ENCODE measurements at regions not wholly inside any gene's neighbourhood (a gene's known extent, or its start where the extent isn't known, plus 50 kb on each side); places are given as distances from the start of the nearest gene placed in this dataset.

DNA sequence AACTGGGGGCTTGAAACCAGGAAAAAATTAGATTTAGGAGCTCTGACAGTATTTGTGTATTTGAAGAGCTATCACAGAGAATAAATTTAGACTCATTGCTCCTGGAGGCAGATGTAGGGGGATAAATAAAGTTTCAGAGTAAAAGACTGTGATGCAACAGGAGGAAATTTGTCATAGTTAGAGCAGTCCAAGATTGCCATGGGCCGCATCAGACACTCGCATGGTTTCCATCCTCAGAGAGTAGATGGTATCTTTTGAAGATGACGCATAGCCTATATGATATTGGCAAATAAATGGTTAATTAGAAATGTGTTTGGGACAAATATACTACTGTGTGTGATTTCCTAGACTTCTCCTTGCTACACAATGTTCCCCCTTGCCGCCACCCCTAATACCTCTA lies 170.5 kb downstream of the FTCDNL1 start:
- Histone ChIP-seq H3K27ac (ENCODE audit: low read depth, low read length) (no peak overlapping the region), H3F3A (ENCODE audit: insufficient read depth) (no peaks in the 10 kb centered on the region), H3K9ac (ENCODE audit: low read length) (no peak overlapping the region), H3K4me3 (ENCODE audit: insufficient read depth, low read length, poor library complexity, severe bottlenecking) (no peak overlapping the region), H3K9me2 (replicated peaks; ENCODE audit: insufficient read depth, low read length) (no peaks in the 10 kb centered on the region), H3K9me3 (ENCODE audit: insufficient read depth, low read length) (no peaks in the 10 kb centered on the region), H4K20me1 (ENCODE audit: low read depth, low read length) (no peaks in the 10 kb centered on the region), H2AFZ (ENCODE audit: low read depth, low read length, severe bottlenecking) (no peak overlapping the region), H3K4me2 (ENCODE audit: low read depth, low read length, poor library complexity, severe bottlenecking) (no peak overlapping the region), H3K36me3 (ENCODE audit: low read length) (no peaks in the 10 kb centered on the region), H3K27me3 (ENCODE audit: low read length) (no peaks in the 10 kb centered on the region), H3K79me2 (ENCODE audit: insufficient read depth, low read length) (no peaks in the 10 kb centered on the region)
- no peak for TF ChIP-seq EZH2phosphoT487 (conservative IDR thresholded peaks at IDR 0.05; ENCODE audit: low read length)
- TF ChIP-seq, protein P1, sequence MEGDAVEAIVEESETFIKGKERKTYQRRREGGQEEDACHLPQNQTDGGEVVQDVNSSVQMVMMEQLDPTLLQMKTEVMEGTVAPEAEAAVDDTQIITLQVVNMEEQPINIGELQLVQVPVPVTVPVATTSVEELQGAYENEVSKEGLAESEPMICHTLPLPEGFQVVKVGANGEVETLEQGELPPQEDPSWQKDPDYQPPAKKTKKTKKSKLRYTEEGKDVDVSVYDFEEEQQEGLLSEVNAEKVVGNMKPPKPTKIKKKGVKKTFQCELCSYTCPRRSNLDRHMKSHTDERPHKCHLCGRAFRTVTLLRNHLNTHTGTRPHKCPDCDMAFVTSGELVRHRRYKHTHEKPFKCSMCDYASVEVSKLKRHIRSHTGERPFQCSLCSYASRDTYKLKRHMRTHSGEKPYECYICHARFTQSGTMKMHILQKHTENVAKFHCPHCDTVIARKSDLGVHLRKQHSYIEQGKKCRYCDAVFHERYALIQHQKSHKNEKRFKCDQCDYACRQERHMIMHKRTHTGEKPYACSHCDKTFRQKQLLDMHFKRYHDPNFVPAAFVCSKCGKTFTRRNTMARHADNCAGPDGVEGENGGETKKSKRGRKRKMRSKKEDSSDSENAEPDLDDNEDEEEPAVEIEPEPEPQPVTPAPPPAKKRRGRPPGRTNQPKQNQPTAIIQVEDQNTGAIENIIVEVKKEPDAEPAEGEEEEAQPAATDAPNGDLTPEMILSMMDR (IDR thresholded peaks at IDR 0.05; ENCODE audit: insufficient read depth, low read length, poor library complexity, severe bottlenecking) = no peak

DNA sequence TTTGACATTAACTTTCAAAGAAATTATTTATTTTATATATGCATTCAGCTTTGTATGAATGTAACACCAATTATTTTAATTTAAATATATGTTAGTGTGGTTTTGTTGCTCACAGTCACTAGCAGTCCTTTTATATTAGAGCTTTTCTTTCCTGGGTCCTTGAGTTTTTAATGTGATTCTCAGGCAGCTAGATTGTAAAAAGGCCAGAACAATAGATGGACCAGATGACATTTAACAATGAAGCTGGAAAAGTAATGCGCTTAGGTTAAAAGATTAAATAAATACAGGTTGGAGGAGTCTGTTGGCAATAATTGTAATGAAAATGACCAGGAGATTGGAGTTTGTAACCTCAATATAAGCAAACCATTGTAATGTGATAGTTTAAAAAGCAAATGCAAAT lies 171.1 kb downstream of the FTCDNL1 start:
- H4K20me1 ChIP-seq (ENCODE audit: low read depth, low read length) = no peaks in the 10 kb centered on the region
- H3K9me3 ChIP-seq (ENCODE audit: insufficient read depth, low read length) = no peaks in the 10 kb centered on the region
- no peaks in the 10 kb centered on the region for H3F3A ChIP-seq (ENCODE audit: insufficient read depth)
- no peak overlapping the region for H3K9ac ChIP-seq (ENCODE audit: low read length)
- no peaks in the 10 kb centered on the region for H3K27me3 ChIP-seq (ENCODE audit: low read length)
- H3K4me3 ChIP-seq (ENCODE audit: insufficient read depth, low read length, poor library complexity, severe bottlenecking) = no peak overlapping the region
- H3K4me2 ChIP-seq (ENCODE audit: low read depth, low read length, poor library complexity, severe bottlenecking) = no peak overlapping the region
- H3K79me2 ChIP-seq (ENCODE audit: insufficient read depth, low read length) = no peaks in the 10 kb centered on the region
- H3K9me2 ChIP-seq (replicated peaks; ENCODE audit: insufficient read depth, low read length) = no peaks in the 10 kb centered on the region
- TF ChIP-seq, protein P1 (IDR thresholded peaks at IDR 0.05; ENCODE audit: insufficient read depth, low read length, poor library complexity, severe bottlenecking) = no peak
- TF ChIP-seq EZH2phosphoT487 (conservative IDR thresholded peaks at IDR 0.05; ENCODE audit: low read length) = no peak
- no peaks in the 10 kb centered on the region for H3K36me3 ChIP-seq (ENCODE audit: low read length)
- no peak overlapping the region for H2AFZ ChIP-seq (ENCODE audit: low read depth, low read length, severe bottlenecking)
- H3K27ac ChIP-seq (ENCODE audit: low read depth, low read length) = no peak overlapping the region

DNA sequence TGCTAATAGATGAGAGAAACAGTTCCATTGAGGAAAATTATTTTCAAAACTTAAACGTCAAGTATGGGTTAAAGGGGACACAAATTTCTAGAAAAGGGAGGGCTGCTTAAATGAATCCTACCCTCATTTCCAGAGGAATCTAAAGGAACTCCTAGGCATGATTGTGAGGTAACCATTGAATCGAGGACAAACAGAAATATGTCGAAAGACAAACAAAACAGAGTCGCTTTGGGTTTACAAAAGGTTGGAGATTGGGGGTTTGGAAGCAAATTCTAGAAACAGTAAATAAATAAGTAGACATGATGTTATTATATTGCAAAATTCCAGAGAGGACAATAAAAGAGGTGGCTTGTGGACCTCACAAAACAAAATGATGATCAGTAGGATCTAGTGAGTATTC lies 173.1 kb downstream of the FTCDNL1 start:
- H3K4me2 ChIP-seq (ENCODE audit: low read depth, low read length, poor library complexity, severe bottlenecking) = no peak overlapping the region
- H3K27me3 ChIP-seq (ENCODE audit: low read length) = no peaks in the 10 kb centered on the region
- no peak overlapping the region for H3K9ac ChIP-seq (ENCODE audit: low read length)
- H3K36me3 ChIP-seq (ENCODE audit: low read length) = no peaks in the 10 kb centered on the region
- H4K20me1 ChIP-seq (ENCODE audit: low read depth, low read length) = no peaks in the 10 kb centered on the region
- no peak overlapping the region for H3K4me3 ChIP-seq (ENCODE audit: insufficient read depth, low read length, poor library complexity, severe bottlenecking)
- no peaks in the 10 kb centered on the region for H3K9me2 ChIP-seq (replicated peaks; ENCODE audit: insufficient read depth, low read length)
- H3K9me3 ChIP-seq (ENCODE audit: insufficient read depth, low read length) = no peaks in the 10 kb centered on the region
- no peaks in the 10 kb centered on the region for H3K79me2 ChIP-seq (ENCODE audit: insufficient read depth, low read length)
- H3F3A ChIP-seq (ENCODE audit: insufficient read depth) = no peaks in the 10 kb centered on the region
- TF ChIP-seq EZH2phosphoT487 (conservative IDR thresholded peaks at IDR 0.05; ENCODE audit: low read length) = no peak
- TF ChIP-seq, protein P1 (IDR thresholded peaks at IDR 0.05; ENCODE audit: insufficient read depth, low read length, poor library complexity, severe bottlenecking) = no peak
- no peak overlapping the region for H3K27ac ChIP-seq (ENCODE audit: low read depth, low read length)
- H2AFZ ChIP-seq (ENCODE audit: low read depth, low read length, severe bottlenecking) = no peak overlapping the region

Measured in SU-DHL-6 (cell line).